Thymus (tissue), 11 donors: ENCODE measurements at regions not wholly inside any gene's neighbourhood (a gene's known extent, or its start where the extent isn't known, plus 50 kb on each side); places are given as distances from the start of the nearest gene placed in this dataset.
"Not testable (repeated sequence)": the region's sequence is repeated elsewhere in the genome, so short reads cannot be mapped to it uniquely, and the experiment has no call there.

Source experiments
- DNase-seq, 9 donors: peaks; one replicate each; pipeline ENCODE4 v3.0.0-alpha.2; 2013; ENCODE audit warnings: low spot score in 9 of 9, low read depth in 6 of 9, missing footprints in 1 of 9
- H3K27ac ChIP-seq, 2 donors: one replicate each; pipeline ENCODE4 v1.5.1; 2013; ENCODE audit warnings: control low read depth in 1 of 2, low read depth in 1 of 2, low read length in 1 of 2, mild to moderate bottlenecking in 1 of 2, moderate library complexity in 1 of 2
- H3K27me3 ChIP-seq, 2 donors: one replicate each; pipeline ENCODE4 v1.5.1; 2013; ENCODE audit warnings: low read length in 1 of 2; ENCODE audit not compliant: control insufficient read depth in 2 of 2, insufficient read depth in 1 of 2
- H3K36me3 ChIP-seq, 2 donors: one replicate each; pipeline ENCODE4 v1.5.1; 2013; ENCODE audit warnings: low read length in 1 of 2, mild to moderate bottlenecking in 1 of 2, moderate library complexity in 1 of 2; ENCODE audit not compliant: control insufficient read depth in 2 of 2, insufficient read depth in 2 of 2
- H3K4me1 ChIP-seq, 2 donors: one replicate each; pipeline ENCODE4 v1.5.1; 2013; ENCODE audit warnings: low read length in 2 of 2; ENCODE audit not compliant: control insufficient read depth in 2 of 2, insufficient read depth in 2 of 2
- H3K4me3 ChIP-seq, 2 donors: one replicate each; pipeline ENCODE4 v1.5.1; 2013; ENCODE audit warnings: low read length in 2 of 2, control low read depth in 1 of 2, mild to moderate bottlenecking in 1 of 2
- H3K9me3 ChIP-seq, 2 donors: one replicate each; pipeline ENCODE4 v1.5.1; 2013; ENCODE audit warnings: low read length in 1 of 2, mild to moderate bottlenecking in 1 of 2; ENCODE audit not compliant: control insufficient read depth in 2 of 2, insufficient read depth in 1 of 2
- WGBS: extraction: QIAGEN DNeasy Blood & Tissue Kit; methylation state at CpG from one replicate; pipeline ENCODE4 v1.1.7; 2013; 5-methylcytosine and 5-hydroxymethylcytosine counted together
- donor health status: healthy.

GRCh38 chr3:184500344-184500923, 61.2 kb upstream of the EPHB3 start:
- H3K27me3 ChIP-seq = peaks cover 0 to 3% of the 10 kb centered on the region in 2 donors

GRCh38 chr3:184502123-184502667, 59.4 kb upstream of the EPHB3 start:
- 95% methylated on average over 4 of the region's 4 CpGs for WGBS
- H3K27me3 ChIP-seq = peaks cover 0 to 3% of the 10 kb centered on the region in 2 donors
- H3K4me3 ChIP-seq = no peak overlapping the region
- H3K9me3 ChIP-seq = no peaks in the 10 kb centered on the region
- no peaks in the 10 kb centered on the region for H3K36me3 ChIP-seq
- H3K4me1 ChIP-seq = no peaks in the 10 kb centered on the region
- H3K27ac ChIP-seq = no peak overlapping the region
- DNase-seq = no peak

More at GRCh38 chr3:184500344-184500923, 61.2 kb upstream of the EPHB3 start:
- no peaks in the 10 kb centered on the region for H3K36me3 ChIP-seq
- no peaks in the 10 kb centered on the region for H3K9me3 ChIP-seq
- 90% methylated on average over 12 of the region's 12 CpGs for WGBS
- no peak overlapping the region for H3K27ac ChIP-seq
- no peaks in the 10 kb centered on the region for H3K4me1 ChIP-seq
- H3K4me3 ChIP-seq = no peak overlapping the region
- no peak for DNase-seq

- not testable (repeated sequence) for DNase-seq, H3K4me3 ChIP-seq, H3K27ac ChIP-seq, H3K27me3 ChIP-seq, H3K9me3 ChIP-seq, H3K36me3 ChIP-seq, H3K4me1 ChIP-seq
- WGBS = 73% methylated on average over 6 of the region's 6 CpGs
Observed at GRCh38 chr3:184502841-184503240, 58.7 kb upstream of the EPHB3 start.

- H3K27me3 ChIP-seq = peaks cover 0 to 3% of the 10 kb centered on the region in 2 donors
- WGBS = 47% methylated on average over 2 of the region's 2 CpGs
- H3K9me3 ChIP-seq = no peaks in the 10 kb centered on the region
- no peak overlapping the region for H3K27ac ChIP-seq
- no peaks in the 10 kb centered on the region for H3K4me1 ChIP-seq
- H3K36me3 ChIP-seq = no peaks in the 10 kb centered on the region
- no peak for DNase-seq
- H3K4me3 ChIP-seq = no peak overlapping the region
Observed at GRCh38 chr3:184503647-184504046, 57.9 kb upstream of the EPHB3 start.

GRCh38 chr3:184505076-184505878, 56.3 kb upstream of the EPHB3 start:
- Histone ChIP-seq H3K36me3 (no peaks in the 10 kb centered on the region), H3K27me3 (no peaks in the 10 kb centered on the region), H3K27ac (no peak overlapping the region), H3K9me3 (no peaks in the 10 kb centered on the region), H3K4me3 (no peak overlapping the region), H3K4me1 (no peaks in the 10 kb centered on the region)
- WGBS = 74% methylated on average over 9 of the region's 9 CpGs
- DNase-seq = no peak

- WGBS = 90% methylated on average over 8 of the region's 8 CpGs
- DNase-seq = no peak
- peaks cover 0 to 5% of the 10 kb centered on the region in 2 donors for H3K27me3 ChIP-seq
- H3K36me3 ChIP-seq = no peaks in the 10 kb centered on the region
- H3K4me3 ChIP-seq = no peak overlapping the region
- H3K9me3 ChIP-seq = no peaks in the 10 kb centered on the region
- no peaks in the 10 kb centered on the region for H3K4me1 ChIP-seq
- no peak overlapping the region for H3K27ac ChIP-seq
Observed at GRCh38 chr3:184506561-184506991, 55.0 kb upstream of the EPHB3 start.

GRCh38 chr3:184508938-184509337, 52.6 kb upstream of the EPHB3 start:
- H3K36me3 ChIP-seq = no peaks in the 10 kb centered on the region
- 92% methylated on average over 8 of the region's 8 CpGs for WGBS
- no peaks in the 10 kb centered on the region for H3K9me3 ChIP-seq
- H3K27me3 ChIP-seq = peaks cover 15 to 28% of the 10 kb centered on the region in 2 donors
- DNase-seq = no peak
- no peak overlapping the region for H3K4me3 ChIP-seq
- H3K27ac ChIP-seq = no peak overlapping the region
- H3K4me1 ChIP-seq = peaks cover 0 to 9% of the 10 kb centered on the region in 2 donors

- Histone ChIP-seq H3K4me3 (no peak overlapping the region), H3K36me3 (no peaks in the 10 kb centered on the region), H3K27me3 (peaks cover 16 to 48% of the 10 kb centered on the region in 2 donors), H3K4me1 (peaks cover 0 to 9% of the 10 kb centered on the region in 2 donors), H3K27ac (no peak overlapping the region), H3K9me3 (no peaks in the 10 kb centered on the region)
- DNase-seq = no peak
- 98% methylated on average over 2 of the region's 2 CpGs for WGBS
Observed at GRCh38 chr3:184511741-184512140, 49.8 kb upstream of the EPHB3 start.
